Fibroblast of lung (primary cell): ENCODE measurements at regions not wholly inside any gene's neighbourhood (a gene's known extent, or its start where the extent isn't known, plus 50 kb on each side); places are given as distances from the start of the nearest gene placed in this dataset.

Experiments used
- EZH2 ChIP-seq: IDR thresholded peaks from 2 replicates; pipeline ENCODE4 v1.5.1; 2012; ENCODE audit warnings: low read length, control low read depth, mild to moderate bottlenecking; ENCODE audit errors: missing control alignments
- TF ChIP-seq, protein P1 (sequence below), 2 donors: IDR thresholded peaks in 1 of 2; conservative IDR thresholded peaks in 1 of 2; 1 replicate in 1 of 2; 2 replicates in 1 of 2; pipeline ENCODE4 v1.5.1; 2011 to 2012; ENCODE audit warnings: low read length in 2 of 2, control low read depth in 1 of 2, inconsistent platforms in 1 of 2, low read depth in 1 of 2, mild to moderate bottlenecking in 1 of 2

DNA sequence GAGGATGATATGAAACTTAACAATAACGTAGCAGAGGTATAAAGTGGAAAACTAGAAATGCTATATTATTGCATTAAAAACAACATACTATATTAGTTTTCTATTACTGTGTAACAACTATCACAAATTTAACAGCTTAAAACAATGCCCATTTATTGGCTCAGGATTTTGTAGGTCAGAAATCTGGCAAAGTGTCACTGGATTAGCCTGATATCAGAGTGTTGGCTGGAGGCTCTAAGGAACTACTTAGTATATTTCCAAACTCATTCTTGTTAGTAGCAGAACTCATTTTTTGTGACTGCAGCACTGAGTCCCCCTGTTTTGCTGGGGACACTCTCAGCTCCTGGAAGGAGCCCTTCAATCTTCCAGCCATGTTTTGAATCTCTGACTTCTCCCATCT is 306.8 kb downstream of the ETV1 start:
- TF ChIP-seq, protein P1, sequence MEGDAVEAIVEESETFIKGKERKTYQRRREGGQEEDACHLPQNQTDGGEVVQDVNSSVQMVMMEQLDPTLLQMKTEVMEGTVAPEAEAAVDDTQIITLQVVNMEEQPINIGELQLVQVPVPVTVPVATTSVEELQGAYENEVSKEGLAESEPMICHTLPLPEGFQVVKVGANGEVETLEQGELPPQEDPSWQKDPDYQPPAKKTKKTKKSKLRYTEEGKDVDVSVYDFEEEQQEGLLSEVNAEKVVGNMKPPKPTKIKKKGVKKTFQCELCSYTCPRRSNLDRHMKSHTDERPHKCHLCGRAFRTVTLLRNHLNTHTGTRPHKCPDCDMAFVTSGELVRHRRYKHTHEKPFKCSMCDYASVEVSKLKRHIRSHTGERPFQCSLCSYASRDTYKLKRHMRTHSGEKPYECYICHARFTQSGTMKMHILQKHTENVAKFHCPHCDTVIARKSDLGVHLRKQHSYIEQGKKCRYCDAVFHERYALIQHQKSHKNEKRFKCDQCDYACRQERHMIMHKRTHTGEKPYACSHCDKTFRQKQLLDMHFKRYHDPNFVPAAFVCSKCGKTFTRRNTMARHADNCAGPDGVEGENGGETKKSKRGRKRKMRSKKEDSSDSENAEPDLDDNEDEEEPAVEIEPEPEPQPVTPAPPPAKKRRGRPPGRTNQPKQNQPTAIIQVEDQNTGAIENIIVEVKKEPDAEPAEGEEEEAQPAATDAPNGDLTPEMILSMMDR (conservative IDR thresholded peaks at IDR 0.05 in 1 of 2, IDR thresholded peaks at IDR 0.05 in 1 of 2; ENCODE audit: low read depth in 1 of 2, low read length in 2 of 2), result no peak
- TF ChIP-seq EZH2, result no peak
